ENCODE measurements at regions not wholly inside any gene's neighbourhood (a gene's known extent, or its start where the extent isn't known, plus 50 kb on each side); places are given as distances from the start of the nearest gene placed in this dataset.

DNA sequence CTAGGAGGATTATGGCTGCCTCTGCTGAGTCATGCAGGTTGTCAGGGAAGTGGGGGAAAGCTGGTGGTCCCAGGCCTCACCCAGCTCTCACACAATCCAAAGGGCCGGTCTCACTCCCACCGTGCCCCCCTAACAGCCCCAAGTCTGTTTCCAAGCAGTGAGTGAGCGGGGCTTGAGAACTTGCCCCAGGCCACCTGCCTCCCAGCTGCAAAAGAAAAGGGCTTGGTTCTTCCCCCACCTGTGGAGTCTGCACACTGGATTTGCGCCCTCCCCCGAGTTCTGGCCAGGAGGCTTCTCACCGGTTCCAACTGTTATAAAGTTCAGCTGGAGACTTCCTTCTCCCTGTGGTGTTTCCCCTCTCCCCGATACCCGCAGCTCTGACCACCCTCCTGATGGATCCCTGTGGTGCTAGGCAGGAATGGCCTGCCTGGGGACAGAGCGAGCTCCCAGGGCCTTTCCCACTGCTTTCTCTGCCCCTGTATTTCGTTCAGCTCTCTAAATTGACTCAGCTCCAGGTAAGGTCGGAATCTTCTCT lies 222.3 kb downstream of the BARHL2 start:
- intact Hi-C loops (cut with DNase I), result no loop called here
- DNase-seq, result no peak
- TF ChIP-seq POLR2A (IDR thresholded peaks at IDR 0.05), result no peak
- TF ChIP-seq, protein P1, sequence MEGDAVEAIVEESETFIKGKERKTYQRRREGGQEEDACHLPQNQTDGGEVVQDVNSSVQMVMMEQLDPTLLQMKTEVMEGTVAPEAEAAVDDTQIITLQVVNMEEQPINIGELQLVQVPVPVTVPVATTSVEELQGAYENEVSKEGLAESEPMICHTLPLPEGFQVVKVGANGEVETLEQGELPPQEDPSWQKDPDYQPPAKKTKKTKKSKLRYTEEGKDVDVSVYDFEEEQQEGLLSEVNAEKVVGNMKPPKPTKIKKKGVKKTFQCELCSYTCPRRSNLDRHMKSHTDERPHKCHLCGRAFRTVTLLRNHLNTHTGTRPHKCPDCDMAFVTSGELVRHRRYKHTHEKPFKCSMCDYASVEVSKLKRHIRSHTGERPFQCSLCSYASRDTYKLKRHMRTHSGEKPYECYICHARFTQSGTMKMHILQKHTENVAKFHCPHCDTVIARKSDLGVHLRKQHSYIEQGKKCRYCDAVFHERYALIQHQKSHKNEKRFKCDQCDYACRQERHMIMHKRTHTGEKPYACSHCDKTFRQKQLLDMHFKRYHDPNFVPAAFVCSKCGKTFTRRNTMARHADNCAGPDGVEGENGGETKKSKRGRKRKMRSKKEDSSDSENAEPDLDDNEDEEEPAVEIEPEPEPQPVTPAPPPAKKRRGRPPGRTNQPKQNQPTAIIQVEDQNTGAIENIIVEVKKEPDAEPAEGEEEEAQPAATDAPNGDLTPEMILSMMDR (IDR thresholded peaks at IDR 0.05), result no peak
- no peaks in the 10 kb centered on the region for H3K9me3 ChIP-seq (replicated peaks in 1 of 3)
- no peaks in the 10 kb centered on the region for H3K27me3 ChIP-seq
- WGBS, 4 donors, result 62 to 77% (median 69%) methylated on average over 7 to 11 of the region's 11 CpGs
- no peak overlapping the region for H3K27ac ChIP-seq
- H3K36me3 ChIP-seq (replicated peaks in 1 of 2), result no peaks in the 10 kb centered on the region
- H3K4me3 ChIP-seq, result no peak overlapping the region
- no peaks in the 10 kb centered on the region for H3K4me1 ChIP-seq (replicated peaks in 1 of 2)

DNA sequence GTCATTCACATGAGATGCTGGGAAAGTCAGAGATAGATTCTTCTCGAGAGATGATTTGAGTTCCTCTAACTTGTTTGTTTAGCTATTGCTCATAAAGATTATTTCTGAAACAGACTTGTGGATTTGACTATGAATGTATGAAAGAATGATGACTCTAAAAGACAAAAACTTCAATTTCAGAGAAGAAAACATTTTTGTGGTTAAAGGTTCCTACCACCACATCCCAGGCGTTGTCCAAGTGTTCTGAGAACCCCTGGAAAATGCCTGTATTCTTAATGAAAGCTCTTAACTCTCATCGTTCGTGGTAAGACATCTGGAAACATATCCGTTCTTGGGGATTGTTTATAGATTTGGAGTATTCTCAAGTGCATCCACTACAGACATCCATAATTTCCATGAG lies 228.7 kb downstream of the BARHL2 start:
- no peaks in the 10 kb centered on the region for H3K36me3 ChIP-seq (replicated peaks in 1 of 2)
- no peaks in the 10 kb centered on the region for H3K9me3 ChIP-seq (replicated peaks in 1 of 3)
- H3K4me3 ChIP-seq, result no peak overlapping the region
- no peaks in the 10 kb centered on the region for H3K4me1 ChIP-seq (replicated peaks in 1 of 2)
- no peaks in the 10 kb centered on the region for H3K27me3 ChIP-seq
- H3K27ac ChIP-seq, result no peak overlapping the region
- WGBS, 4 donors, result 73 to 82% (median 75%) methylated on average over 5 of the region's 5 CpGs
- intact Hi-C loops (cut with DNase I), result no loop called here
- DNase-seq, result no peak
- no peak for TF ChIP-seq POLR2A (IDR thresholded peaks at IDR 0.05)
- TF ChIP-seq, protein P1 (IDR thresholded peaks at IDR 0.05), result no peak

DNA sequence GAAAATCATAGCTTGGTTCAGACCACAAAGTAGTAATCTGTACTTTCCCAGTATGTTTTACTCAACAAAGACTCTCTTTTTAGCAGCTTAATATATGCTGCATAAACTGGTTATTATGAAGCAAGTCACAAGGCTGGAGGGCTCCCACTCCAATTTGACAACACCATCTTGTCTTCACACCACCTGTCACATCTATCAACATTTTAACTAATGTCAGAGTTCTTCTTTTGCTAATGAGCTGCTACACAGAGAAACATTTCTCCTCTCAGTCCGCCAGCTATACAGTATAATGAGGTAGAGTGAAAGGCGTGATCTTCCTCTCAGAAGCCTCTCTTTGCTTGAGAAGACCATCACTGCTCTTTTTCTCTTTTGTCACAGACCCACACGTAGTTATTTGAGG lies 230.1 kb downstream of the BARHL2 start:
- no peak overlapping the region for H3K4me3 ChIP-seq
- no peaks in the 10 kb centered on the region for H3K27me3 ChIP-seq
- DNase-seq, result no peak
- 57 to 69% (median 65%) methylated on average over 3 of the region's 3 CpGs for WGBS, 4 donors
- H3K27ac ChIP-seq, result no peak overlapping the region
- intact Hi-C loops (cut with DNase I), result no loop called here
- TF ChIP-seq, protein P1 (IDR thresholded peaks at IDR 0.05), result no peak
- no peak for TF ChIP-seq POLR2A (IDR thresholded peaks at IDR 0.05)
- H3K4me1 ChIP-seq (replicated peaks in 1 of 2), result no peaks in the 10 kb centered on the region
- no peaks in the 10 kb centered on the region for H3K9me3 ChIP-seq (replicated peaks in 1 of 3)
- no peaks in the 10 kb centered on the region for H3K36me3 ChIP-seq (replicated peaks in 1 of 2)

DNA sequence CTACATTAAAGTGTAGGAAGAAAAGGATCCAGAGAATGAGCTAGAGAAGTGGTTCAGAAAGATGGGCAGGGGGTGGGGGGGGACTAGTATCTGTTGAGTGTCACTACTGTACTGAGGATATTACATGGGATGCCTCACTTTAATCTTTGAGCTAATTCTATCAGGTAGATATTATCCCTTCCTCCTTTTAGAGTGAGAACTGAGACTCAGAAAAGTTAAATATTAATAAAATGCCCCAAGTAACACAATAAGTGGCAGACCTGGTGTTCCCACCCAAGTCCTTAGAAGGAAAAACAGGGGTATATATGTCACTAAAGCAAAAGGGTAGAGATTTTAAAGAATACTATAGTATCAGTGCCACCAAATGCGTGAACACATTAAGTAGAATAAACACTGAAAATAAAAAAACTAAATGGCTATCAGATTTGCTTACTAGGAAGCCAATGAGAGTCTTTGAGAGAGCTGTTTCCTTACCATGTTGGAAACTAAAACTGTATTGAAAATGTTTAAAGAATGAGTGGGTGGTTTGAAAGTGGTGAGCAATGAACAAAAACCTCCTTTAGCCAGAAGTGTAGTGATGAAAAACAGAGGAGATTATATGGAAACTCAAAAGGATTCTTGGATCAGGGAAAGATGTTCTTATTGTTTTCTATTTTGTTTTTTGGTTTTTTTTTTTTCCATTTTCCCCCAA lies 230.8 kb downstream of the BARHL2 start:
- no peak for DNase-seq
- intact Hi-C loops (cut with DNase I), result no loop called here
- Histone ChIP-seq H3K4me3 (no peak overlapping the region), H3K9me3 (replicated peaks in 1 of 3) (no peaks in the 10 kb centered on the region), H3K36me3 (replicated peaks in 1 of 2) (no peaks in the 10 kb centered on the region), H3K4me1 (replicated peaks in 1 of 2) (no peaks in the 10 kb centered on the region), H3K27me3 (no peaks in the 10 kb centered on the region), H3K27ac (no peak overlapping the region)
- WGBS, 4 donors, result 72 to 83% (median 76%) methylated on average over 1 of the region's 1 CpG
- no peak for TF ChIP-seq POLR2A (IDR thresholded peaks at IDR 0.05)
- TF ChIP-seq, protein P1 (IDR thresholded peaks at IDR 0.05), result no peak

Measured in adrenal gland (tissue), 9 donors.